HT-29 (cell line): ENCODE measurements at regions not wholly inside any gene's neighbourhood (a gene's known extent, or its start where the extent isn't known, plus 50 kb on each side); places are given as distances from the start of the nearest gene placed in this dataset.

Experiments used
- DNase-seq: peaks from one replicate; pipeline ENCODE4 v3.0.0-alpha.2; 2015; ENCODE audit warnings: low spot score

GRCh38 chr12:118690506-118690905 lies 290.8 kb upstream of the SRRM4 start:
- DNase-seq = no peak

DNA sequence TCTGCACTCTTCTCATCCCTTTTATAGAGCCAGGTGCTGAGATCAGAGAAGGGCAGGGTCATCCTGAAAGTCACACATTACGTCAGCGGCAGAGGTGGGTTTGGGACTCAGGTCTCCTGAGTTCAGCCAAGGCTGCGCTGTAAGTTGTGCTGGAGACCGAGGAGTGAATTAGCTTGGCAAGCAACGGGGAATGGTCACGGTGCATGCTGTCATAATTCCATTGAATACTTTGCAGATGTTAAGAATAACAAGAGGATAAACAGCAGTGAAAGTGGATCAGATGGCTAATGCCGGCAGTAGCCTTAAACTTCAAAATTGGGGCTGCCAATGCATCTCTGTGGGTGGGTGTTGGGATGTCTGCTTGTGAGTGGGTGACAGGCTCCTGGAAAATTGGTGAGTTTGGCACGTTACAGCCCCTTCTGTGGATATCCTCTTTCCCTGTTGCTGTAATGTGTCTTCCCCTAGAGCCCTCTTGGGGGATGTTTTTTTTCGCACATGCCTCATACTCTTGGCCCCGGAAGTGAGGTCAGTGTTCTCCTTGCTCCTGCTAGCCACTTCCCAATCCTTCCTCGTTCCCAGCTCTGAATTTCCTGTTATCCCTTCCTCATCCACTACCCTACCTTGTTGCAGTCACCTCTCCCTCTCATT lies 287.1 kb upstream of the SRRM4 start:
- no peak for DNase-seq

DNA sequence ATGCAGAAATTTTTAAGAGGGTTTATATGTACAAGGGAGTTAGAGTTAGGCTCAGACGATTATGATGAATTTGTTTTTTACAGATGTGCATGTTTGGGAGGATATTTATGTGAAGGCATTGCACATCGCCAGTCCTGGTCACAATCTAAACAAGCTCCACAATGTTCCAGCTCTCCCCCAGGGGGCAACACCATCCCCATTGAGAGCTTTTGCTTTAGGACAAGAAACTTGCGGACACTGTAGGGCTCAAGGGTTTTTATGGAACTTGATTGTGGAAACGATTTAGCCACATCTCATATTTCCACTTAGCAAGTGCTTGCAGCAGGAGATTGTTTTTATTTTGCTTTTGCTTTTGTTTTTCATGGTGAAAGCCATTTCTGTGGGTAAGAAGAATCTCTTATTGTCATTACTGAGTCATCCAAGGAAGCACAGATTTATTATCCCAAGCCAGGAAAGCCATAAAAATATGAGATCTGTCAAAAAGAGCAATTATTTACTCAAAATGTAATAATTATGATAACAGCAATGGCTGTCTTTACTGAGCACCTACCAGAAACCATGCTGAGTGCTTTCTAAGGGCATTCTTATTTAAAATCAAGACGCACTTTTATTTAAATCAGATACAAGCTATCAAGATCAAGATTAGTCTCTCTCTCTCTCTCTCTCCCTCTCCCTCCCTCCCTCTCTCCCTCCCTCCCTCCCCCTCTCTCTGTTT lies 276.7 kb upstream of the SRRM4 start:
- peak; percentile 3 for DNase-seq

DNA sequence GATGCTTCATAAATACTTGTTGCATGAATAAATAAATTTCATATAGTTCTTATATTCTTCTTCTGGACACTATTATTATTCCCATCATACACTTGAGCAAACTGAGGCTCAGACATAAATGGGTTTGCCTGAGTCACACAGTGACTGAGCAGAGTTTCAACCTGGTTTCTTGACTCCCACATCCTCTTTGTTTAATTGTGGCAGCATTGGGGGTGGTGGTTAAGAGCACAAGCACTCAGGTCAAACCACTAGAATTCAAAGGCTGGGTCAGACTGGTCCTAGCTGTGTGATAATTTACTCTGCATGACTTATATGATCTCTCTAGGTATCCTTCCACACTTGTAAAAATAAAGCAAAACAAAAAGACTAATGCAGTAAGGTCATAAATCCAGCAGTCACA lies 274.9 kb upstream of the SRRM4 start:
- no peak for DNase-seq

DNA sequence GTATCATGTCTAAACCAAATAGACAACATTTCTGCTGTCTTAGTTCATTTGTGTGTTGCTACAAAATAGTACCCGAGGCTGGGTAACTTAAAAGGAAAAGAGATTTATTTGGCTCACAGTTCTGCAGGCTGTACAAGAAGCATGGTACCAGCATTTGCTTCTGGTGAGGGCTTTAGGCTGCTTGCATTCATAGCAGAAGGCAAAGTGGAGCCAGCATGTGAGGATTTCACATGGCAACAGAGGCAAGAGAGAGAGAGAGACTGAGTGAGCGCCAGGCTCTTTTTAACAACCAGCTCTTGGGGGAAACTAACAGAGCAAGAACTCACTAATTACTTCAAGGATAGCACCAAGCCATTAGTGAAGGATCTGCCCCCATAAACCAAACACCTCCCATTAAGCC lies 271.4 kb upstream of the SRRM4 start:
- DNase-seq = no peak

GRCh38 chr12:118711185-118711584 lies 270.2 kb upstream of the SRRM4 start:
- no peak for DNase-seq

GRCh38 chr12:118714051-118714460 lies 267.3 kb upstream of the SRRM4 start:
- peak; percentile 54 for DNase-seq

DNA sequence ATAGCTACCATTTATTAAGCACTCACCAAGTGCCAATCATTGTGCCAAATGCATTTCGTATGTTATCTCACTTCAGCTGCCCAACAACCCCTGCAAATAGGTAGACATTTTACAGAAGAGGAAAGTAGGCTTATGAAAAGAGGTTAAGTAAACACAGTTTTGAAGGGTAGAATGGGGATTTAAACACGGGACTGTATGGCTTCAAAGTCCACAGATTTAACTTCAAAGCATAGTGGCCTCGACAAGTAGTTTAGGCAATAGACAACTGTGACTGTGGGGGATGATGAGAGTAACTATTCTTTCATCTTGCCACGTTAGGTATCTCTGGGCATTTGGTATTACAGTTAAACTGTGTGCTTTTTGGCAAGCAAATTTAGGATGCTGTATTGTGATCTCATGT lies 266.8 kb upstream of the SRRM4 start:
- DNase-seq = no peak

DNA sequence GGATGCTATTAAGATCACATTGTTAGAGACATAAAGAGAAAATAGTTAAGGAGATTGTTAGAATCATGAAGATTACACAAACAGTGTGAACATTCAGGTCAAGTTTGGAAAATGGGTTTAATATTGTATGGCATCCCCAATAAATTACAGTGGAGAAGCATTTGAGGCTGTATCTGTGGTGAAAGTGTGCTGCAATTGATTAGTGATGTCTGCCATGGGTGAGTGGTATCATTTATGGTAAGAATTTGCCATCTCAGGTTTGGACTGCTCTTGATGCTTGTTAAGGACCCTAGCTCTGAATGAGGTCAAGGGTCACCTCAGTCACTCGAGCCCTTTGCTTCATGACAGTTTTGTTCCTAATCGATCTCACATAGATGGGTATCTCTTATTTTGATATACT lies 265.7 kb upstream of the SRRM4 start:
- no peak for DNase-seq

- DNase-seq = no peak
Observed at GRCh38 chr12:118727196-118727978, 254.0 kb upstream of the SRRM4 start.

GRCh38 chr12:118727979-118728366 lies 253.4 kb upstream of the SRRM4 start:
- no peak for DNase-seq

DNA sequence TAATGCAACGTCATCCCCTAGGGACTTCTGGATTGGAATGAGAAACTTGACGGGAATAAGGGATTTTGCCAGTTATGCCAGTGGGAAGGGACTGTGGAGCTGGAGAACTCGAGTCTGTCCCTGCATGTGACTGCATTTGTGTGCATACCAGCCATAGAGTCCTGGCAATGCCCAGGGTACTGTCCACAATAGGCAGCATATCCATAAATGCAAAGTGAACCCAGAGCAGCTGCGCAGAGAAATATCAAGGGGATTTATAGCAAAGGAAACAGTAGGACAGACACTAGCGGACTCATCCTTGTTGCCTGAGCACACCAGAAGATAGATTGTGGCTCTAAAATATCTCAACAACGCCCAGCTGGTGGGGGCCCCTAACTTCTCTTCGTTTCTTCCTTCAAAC lies 247.1 kb upstream of the SRRM4 start:
- no peak for DNase-seq

- DNase-seq = no peak
Observed at GRCh38 chr12:118737985-118738540, 243.3 kb upstream of the SRRM4 start.

- no peak for DNase-seq
Observed at GRCh38 chr12:118741194-118741593, 240.1 kb upstream of the SRRM4 start.

DNA sequence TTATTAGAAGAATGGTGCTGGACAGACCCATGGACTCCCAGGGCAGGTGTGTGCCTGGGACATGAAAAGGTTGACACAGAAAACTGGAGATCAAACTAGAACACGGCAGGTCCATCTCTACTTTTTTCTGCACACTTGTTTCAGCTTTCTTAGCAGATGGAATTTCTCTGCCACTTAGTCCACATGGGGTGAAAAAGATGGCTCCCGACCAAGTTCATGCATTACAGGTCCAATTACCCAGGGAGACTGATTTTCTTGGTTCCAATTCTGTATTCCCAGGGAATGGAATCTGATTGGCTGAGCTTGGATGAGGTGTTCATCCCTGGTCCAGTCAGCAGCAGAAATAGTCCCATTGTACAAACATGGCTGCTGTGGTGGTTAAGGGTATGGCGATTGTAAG lies 238.9 kb upstream of the SRRM4 start:
- no peak for DNase-seq

GRCh38 chr12:118743896-118744700 lies 237.2 kb upstream of the SRRM4 start:
- DNase-seq = no peak

GRCh38 chr12:118746176-118746575 lies 235.2 kb upstream of the SRRM4 start:
- DNase-seq = no peak

GRCh38 chr12:118746960-118747359 lies 234.4 kb upstream of the SRRM4 start:
- DNase-seq = no peak

DNA sequence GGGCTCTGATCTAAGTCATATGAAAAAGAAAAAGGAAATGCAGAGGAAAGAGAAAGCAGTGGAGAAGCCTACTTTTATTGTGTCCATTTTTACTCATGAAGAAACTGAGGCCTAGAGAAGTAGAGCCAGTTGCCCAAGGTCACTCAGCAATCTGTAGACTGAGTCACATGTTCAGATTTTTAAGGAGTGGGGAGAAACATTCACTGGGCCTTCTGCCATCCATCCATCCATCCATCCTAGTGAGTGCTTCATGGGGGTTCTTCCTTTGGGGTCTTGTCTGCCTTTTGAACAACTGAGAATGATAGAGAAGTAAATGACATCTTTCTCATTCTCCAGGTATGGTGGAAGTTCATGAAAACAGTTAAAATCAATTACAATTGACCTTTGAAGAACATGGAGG lies 233.6 kb upstream of the SRRM4 start:
- no peak for DNase-seq

GRCh38 chr12:118748478-118749380 lies 232.6 kb upstream of the SRRM4 start:
- DNase-seq = no peak

DNA sequence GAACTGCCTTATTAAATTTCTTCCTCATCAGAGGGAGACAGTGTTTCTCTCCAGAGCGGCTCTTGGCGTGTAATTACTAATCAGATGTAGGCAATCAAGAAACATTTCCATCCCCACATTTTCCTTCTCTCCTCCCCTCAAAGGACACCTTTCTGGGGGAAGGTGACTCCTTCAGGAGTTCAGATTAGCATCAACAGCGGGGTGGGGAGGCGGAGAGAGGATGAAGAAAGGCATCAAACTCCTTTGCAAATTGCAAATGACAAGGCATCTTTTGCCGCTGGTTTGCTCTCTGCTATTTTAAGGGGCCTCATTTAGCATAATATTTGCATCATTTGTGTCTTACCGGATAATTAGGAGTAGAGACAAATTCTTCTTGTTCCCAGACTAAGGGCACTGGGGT lies 231.7 kb upstream of the SRRM4 start:
- no peak for DNase-seq
